GM12864 (cell line): ENCODE measurements at regions not wholly inside any gene's neighbourhood (a gene's known extent, or its start where the extent isn't known, plus 50 kb on each side); places are given as distances from the start of the nearest gene placed in this dataset.
"Not testable (repeated sequence)": the region's sequence is repeated elsewhere in the genome, so short reads cannot be mapped to it uniquely, and the experiment has no call there.

Source experiments
- DNase-seq: peaks from one replicate; pipeline ENCODE4 v3.0.0-alpha.2; 2011; ENCODE audit warnings: low read depth
- H3K4me3 ChIP-seq: 2 replicates; pipeline ENCODE4 v1.5.1; 2011; ENCODE audit warnings: mild to moderate bottlenecking, low read depth, low read length, control low read depth
- TF ChIP-seq, protein P1 (sequence below): IDR thresholded peaks from 2 replicates; pipeline ENCODE4 v1.5.1; 2011; ENCODE audit warnings: low read depth, mild to moderate bottlenecking, moderate library complexity, low read length, control low read depth, inconsistent platforms; ENCODE audit errors: missing control alignments

DNA sequence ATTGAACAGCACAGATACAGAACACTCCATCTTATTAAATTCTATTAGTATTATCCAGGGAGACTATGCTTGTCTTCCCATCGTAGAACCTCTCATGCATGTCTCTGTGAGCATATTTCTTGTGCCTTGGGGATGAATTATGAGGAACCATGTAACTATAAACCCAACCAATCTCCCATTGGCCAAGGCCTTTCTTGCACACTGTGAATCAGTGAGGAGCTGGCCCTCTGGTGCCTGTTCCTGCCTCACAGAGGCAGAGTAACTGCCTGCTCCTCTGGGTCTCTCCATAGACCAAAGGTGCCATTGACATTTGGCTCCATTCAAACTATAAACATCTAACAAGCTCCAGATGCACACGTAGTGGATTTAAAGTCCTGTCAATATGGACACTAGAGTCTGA lies 190.4 kb downstream of the ENC1 start:
- no peak overlapping the region for H3K4me3 ChIP-seq
- no peak for DNase-seq
- TF ChIP-seq, protein P1, sequence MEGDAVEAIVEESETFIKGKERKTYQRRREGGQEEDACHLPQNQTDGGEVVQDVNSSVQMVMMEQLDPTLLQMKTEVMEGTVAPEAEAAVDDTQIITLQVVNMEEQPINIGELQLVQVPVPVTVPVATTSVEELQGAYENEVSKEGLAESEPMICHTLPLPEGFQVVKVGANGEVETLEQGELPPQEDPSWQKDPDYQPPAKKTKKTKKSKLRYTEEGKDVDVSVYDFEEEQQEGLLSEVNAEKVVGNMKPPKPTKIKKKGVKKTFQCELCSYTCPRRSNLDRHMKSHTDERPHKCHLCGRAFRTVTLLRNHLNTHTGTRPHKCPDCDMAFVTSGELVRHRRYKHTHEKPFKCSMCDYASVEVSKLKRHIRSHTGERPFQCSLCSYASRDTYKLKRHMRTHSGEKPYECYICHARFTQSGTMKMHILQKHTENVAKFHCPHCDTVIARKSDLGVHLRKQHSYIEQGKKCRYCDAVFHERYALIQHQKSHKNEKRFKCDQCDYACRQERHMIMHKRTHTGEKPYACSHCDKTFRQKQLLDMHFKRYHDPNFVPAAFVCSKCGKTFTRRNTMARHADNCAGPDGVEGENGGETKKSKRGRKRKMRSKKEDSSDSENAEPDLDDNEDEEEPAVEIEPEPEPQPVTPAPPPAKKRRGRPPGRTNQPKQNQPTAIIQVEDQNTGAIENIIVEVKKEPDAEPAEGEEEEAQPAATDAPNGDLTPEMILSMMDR: no peak

DNA sequence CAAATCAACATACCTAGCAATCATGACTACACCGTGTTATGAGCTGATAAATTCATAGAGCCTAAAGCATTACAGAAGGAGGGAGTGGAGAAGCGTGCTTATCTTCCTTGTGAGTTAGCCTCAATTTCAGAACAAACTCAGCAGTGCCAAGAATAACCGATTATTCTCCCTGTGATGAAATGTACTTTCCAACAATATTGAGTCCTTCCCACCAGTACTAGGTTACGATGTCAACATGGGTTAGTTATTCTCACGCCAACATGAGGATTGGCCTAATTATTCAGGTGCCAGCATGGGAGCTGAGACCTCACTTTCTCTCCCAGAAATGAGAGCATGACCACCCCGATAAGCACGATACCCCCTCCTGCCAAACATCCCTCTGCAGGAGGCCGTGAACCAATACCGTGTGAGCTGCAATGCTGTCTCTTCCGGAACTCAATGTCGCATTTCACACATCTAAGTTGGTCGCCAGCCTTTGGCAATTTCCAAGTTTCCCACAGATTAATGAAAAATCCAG lies 193.7 kb downstream of the ENC1 start:
- no peak overlapping the region for H3K4me3 ChIP-seq
- TF ChIP-seq, protein P1: no peak
- no peak for DNase-seq

DNA sequence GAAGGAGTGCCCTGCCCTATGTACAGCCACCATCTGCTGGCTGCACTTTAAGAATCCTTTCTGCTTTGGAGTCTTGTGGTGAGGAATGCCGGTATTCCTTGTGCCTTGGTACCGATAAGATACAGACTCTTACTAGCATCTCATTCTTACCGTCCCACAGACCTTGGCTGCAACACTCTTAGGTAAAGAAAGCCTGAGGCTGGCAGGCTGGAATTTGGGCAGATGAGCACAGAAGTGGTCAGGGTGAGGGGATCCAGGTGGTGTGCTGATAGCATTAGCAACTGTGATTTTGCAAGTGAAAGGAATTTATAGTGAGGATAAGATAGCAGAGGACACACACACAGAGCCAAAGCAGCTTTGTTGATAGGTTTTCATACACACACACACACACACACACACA lies 198.1 kb downstream of the ENC1 start:
- TF ChIP-seq, protein P1: no peak
- no peak for DNase-seq
- no peak overlapping the region for H3K4me3 ChIP-seq

DNA sequence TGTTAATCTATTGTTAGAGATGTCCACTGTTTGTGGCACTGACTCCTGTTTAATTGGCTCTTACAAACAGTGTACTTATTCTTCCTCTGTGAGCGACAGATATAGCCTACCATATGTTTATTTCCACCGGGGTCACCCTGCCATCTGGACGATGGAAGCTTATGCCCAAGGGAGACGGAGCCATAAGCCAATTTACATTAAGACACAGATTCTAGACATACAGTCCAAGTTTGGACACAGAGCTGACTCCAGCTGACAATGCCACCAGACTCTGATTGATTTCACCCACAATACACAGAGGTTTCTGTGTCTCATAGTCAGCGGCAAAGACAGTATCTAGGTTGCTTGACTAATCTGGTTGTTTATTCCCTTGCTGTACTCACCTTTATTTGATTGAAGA lies 198.9 kb downstream of the ENC1 start:
- TF ChIP-seq, protein P1: no peak
- no peak for DNase-seq
- H3K4me3 ChIP-seq: no peak overlapping the region

DNA sequence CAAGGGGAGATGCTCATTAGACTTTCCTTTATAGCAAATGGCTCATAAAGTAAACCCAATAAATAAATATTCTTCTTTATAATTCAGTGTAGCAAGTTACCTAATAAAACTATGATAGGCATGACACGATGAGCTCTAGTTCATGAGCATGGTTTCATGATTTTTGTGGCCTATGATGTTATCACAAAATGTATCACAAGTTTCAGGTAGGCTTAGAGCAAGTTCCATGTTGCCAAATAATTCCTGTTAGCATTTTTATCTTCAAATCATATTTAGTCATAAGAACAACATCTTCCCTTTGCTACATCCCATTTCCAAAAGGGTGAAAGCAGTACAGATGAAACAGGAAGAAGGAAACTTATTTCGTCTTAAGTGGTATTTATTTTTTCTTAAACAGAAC lies 200.2 kb downstream of the ENC1 start:
- H3K4me3 ChIP-seq: no peak overlapping the region
- TF ChIP-seq, protein P1: no peak
- DNase-seq: no peak

DNA sequence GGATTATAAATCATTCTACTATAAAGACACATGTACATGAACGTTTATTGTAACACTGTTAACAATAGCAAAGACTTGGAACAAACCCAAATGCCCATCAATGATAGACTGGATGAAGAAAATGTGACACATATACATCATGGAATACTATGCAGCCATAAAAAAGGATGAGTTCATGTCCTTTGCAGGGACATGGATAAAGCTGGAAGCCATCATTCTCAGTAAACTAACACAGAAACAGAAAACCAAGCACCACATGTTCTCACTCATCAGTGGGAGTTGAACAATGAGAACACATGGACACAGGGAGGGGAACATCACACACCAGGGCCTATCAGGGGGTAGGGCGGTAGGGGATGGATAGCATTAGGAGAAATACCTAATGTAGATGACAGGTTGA lies 202.7 kb downstream of the ENC1 start:
- DNase-seq, H3K4me3 ChIP-seq: not testable (repeated sequence)

DNA sequence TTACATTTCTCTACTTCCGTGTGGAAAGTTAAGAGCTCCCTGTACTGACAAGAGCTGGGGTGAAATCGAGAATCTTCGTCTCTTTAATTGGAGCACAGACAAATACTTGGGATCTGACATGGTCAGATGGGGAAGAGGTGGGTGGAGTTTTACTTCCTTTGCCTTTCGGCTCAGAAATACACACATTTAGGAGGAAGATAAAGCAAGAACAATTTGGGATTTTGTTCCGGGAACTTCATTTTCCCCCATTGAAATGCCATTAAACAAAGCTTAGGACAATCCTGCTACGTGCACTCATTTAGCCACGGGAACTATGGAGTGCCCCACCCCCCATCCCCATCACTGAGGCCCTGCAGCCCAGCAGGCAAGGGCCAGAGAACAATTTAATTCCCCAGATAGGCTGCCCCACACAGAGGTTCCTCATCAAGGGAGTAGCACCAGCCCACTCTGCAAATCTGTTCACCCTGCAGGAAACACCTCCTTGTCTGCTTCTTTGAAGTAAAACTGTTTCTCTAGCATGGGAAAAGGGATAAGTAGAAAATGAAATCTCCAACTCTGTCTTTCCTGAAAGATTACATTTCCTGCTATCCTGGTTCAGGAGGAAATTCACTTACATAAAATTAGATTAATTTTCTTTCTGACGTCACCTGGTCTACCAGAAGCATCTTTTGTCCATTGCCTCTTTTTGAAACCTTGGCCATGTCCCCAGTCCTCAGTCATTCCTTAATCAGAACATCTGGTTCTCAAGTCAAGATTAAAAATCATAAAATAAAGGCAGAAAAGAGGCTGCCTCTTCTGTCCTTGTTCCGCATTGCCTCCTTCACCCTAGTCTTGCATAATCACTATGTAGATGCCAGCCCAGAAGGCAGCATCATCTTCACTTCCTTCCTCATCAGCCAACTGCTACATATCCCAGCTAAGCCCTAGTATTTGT lies 206.4 kb downstream of the ENC1 start:
- TF ChIP-seq, protein P1: no peak
- H3K4me3 ChIP-seq: no peak overlapping the region
- no peak for DNase-seq
